ENCODE measurements at regions not wholly inside any gene's neighbourhood (a gene's known extent, or its start where the extent isn't known, plus 50 kb on each side); places are given as distances from the start of the nearest gene placed in this dataset.

DNA sequence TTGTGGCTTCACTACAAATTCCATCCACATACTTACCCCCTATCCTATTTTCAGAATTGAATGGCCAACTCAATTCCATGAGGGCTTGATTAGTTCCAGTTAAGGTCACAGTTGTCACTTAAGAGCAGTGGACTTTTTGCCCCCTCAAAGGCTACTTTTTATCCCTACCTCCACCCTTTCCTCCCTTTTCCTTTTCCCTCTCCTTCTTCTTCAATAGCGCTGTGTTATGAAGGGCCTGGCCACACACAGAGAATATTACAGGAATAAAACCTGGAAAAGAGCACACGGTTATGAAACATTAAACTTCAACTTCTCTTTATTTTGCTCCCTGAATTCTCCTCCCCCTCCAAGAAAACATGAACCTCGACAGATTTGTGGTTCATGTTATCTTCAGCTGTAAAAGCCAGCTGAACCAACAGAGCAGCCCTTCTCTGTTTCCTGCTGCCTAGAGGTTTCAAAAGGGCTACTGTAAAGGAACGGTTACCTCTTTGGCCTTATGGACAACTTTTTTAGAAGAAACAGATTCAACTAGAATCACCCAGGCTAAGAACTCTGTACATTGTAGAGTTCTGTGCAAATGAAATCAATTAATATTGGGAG lies 87.0 kb upstream of the RPL34 start:
- TF ChIP-seq POLR2AphosphoS5 (IDR thresholded peaks at IDR 0.05; ENCODE audit: low read depth, low read length) = no peak
- TF ChIP-seq POLR2A (IDR thresholded peaks at IDR 0.05; ENCODE audit: low read depth, low read length) = no peak
- no peak for TF ChIP-seq POU2F2 (IDR thresholded peaks at IDR 0.05; ENCODE audit: low read depth, low read length)

Data from GM12891 (cell line).